GM18858 (cell line): ENCODE measurements at regions not wholly inside any gene's neighbourhood (a gene's known extent, or its start where the extent isn't known, plus 50 kb on each side); places are given as distances from the start of the nearest gene placed in this dataset.

Experiments
- ATAC-seq: cut with Tn5 transposase; IDR thresholded peaks from one replicate; pipeline ENCODE4 v1.9.1; 2021; ENCODE audit not compliant: unreplicated experiment

GRCh38 chr3:24595796-24596195, 101.1 kb upstream of the THRB start:
- no peak for ATAC-seq

- ATAC-seq = no peak
Observed at GRCh38 chr3:24596626-24597025, 102.0 kb upstream of the THRB start.

- no peak for ATAC-seq
Observed at GRCh38 chr3:24598695-24599470, 104.2 kb upstream of the THRB start.

GRCh38 chr3:24601066-24601939, 106.7 kb upstream of the THRB start:
- no peak for ATAC-seq

- ATAC-seq = no peak
Observed at GRCh38 chr3:24604215-24604614, 109.6 kb upstream of the THRB start.

GRCh38 chr3:24605511-24606028, 110.9 kb upstream of the THRB start:
- ATAC-seq = no peak

GRCh38 chr3:24607281-24607680, 112.6 kb upstream of the THRB start:
- no peak for ATAC-seq

- ATAC-seq = no peak
Observed at GRCh38 chr3:24608701-24609390, 114.2 kb upstream of the THRB start.

GRCh38 chr3:24614359-24614758, 119.7 kb upstream of the THRB start:
- no peak for ATAC-seq

GRCh38 chr3:24615177-24615576, 120.5 kb upstream of the THRB start:
- no peak for ATAC-seq

GRCh38 chr3:24616110-24616829, 121.6 kb upstream of the THRB start:
- ATAC-seq = no peak

GRCh38 chr3:24622138-24622537, 127.5 kb upstream of the THRB start:
- no peak for ATAC-seq

- ATAC-seq = no peak
Observed at GRCh38 chr3:24622696-24623225, 128.1 kb upstream of the THRB start.

- no peak for ATAC-seq
Observed at GRCh38 chr3:24623657-24624056, 129.0 kb upstream of the THRB start.

GRCh38 chr3:24624938-24625681, 130.5 kb upstream of the THRB start:
- no peak for ATAC-seq

GRCh38 chr3:24628523-24629258, 134.0 kb upstream of the THRB start:
- ATAC-seq = no peak

GRCh38 chr3:24631481-24631880, 136.8 kb upstream of the THRB start:
- no peak for ATAC-seq

- ATAC-seq = no peak
Observed at GRCh38 chr3:24639061-24639460, 144.4 kb upstream of the THRB start.
